ENCODE measurements at regions not wholly inside any gene's neighbourhood (a gene's known extent, or its start where the extent isn't known, plus 50 kb on each side); places are given as distances from the start of the nearest gene placed in this dataset.

DNA sequence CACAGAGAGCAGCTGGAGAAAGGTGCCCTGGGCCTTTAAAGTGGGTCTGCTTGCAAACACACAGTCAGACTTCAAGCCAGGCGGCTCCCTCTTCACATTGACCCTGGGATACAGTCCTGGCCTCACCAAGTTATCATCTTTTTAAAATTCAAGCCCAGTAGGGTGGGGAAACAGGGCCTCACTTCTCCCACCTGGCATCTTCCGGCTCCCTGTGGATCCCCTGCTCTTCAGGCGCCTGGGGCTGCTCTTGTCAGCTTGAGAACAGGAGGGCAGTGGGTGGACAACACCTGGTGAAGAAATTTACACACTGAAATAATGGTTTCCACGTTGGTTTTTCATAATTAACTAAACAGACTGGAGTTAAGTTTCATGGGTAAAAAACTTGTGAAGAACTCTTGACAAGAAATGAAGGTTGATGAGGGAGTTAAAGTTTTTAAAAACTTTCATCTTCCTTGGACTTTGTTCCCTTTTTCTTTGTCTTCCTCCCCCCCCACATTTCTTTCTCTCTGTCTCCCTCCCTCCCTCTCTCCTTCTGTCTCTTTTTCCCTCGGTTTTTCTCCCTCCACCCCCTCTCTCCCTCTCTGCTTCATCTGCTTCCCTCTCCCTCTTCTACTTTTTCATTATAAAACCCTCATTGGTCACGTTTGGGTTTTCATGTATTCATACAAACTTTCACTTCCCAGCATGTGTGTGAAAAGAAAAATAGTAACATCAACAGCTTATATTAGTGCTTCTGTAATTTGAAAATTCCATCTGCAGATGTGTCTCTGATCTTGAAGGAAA is 219.6 kb downstream of the DMRT2 start:
- no peak for DNase-seq

DNA sequence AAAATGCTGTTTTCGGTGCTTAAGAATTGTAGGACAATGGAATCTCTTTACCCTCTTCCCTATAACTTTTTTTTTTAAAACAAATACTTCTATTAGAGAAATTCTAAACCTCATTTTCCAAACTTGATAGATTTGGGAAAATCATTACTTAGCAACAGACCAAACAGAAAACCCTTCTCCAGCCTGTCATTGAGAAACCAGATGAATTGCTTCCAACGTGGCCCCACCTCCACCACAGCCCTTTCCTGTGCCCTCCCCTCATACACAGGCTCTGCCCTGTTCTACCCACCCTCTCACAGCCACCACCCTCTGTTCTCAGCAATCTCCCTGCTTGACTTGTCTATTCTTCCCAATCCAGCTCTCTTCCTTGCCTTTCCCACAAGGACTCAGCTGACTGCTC is 221.2 kb downstream of the DMRT2 start:
- no peak for DNase-seq

DNA sequence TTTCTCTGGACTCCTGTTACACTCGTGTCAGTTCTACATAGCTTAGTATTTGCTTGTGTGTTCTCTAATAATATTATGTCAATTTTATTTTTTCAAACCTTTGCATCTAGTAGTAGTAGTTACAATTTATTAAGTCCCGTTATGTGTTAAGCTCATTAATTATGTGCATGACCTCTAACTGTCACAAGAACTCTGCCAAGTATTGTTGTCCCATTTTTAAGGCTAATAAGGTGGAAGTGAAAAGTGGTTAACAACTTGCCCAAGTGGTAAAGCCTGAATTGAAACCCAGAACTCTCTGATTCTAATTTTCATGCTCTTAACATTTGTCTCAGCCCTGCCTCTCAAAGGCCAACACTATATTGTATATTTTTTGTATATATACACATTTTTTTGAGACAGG is 221.6 kb downstream of the DMRT2 start:
- DNase-seq = no peak

DNA sequence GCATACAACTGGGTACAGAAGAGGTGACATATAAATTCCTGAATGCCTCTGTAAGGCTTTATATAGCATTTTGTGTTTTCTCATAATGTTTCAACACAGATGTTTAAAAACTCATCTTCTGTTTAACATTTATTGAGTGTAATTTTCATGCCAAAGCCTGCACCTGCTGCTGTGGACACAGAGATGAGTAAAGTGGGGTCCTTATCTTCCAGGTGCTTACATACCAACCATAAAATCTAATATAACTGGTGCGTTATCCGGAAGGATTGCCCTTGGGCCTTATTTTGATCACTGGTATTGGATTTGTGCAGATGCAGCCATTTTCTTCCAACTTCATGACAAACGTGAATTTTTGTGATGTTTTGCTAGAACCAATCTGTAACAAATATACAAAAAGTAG is 222.3 kb downstream of the DMRT2 start:
- no peak for DNase-seq

DNA sequence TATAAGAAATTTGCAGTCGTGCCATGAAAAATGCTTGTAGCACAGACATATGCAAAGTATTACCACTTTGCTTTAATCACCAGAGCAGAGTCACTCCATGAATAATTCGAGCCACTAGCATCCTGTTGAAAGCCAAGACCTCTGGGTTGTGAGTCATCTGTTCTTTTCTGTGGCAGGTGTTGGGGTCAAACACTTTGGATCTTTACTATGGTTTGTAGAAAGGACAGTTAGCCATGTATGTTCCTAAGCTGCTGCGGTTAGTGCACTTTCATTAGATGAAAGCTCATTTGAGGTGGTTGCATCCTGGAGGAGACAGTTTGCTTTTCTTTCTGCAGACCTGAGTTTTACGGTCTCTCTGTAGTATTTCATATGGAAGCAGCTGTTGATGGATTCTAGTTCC is 223.7 kb downstream of the DMRT2 start:
- DNase-seq = no peak

DNA sequence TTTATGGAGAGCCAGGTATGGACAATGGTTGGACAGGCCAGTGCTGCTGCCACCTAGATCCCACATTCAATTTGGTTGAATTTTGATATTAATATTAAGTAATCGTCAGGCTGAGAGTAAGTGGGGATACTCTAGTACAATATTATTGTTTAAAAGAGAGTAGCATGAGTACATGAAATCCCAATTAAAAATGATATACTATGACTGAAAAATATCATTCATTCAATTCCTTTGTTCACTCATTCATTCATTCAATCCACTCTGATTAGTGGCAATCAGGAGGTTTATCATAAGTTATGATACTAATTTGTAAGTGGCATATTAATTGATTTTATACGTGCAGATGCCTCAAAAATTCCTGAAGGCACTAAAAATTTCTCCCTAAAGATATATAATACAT is 224.2 kb downstream of the DMRT2 start:
- no peak for DNase-seq

DNA sequence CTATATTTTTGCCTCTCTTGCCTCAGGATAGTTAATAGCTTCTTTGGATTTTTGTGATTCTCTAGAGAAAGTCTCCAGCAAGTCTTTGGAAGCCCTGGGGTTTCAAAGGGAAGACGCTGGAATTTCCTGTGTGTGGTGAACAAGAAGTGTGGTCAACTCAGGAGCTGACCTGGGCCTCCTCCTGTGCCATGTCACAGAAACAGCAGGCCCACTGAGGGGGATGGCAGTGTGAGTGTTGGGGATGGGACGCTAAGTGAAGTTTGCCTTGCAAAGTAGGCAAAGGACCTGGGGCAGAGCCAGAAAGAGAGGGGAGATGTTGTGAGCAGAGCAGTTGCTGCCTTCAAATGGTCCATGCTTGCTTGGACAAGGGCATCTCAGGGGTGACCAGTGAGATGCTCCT is 226.3 kb downstream of the DMRT2 start:
- no peak for DNase-seq

DNA sequence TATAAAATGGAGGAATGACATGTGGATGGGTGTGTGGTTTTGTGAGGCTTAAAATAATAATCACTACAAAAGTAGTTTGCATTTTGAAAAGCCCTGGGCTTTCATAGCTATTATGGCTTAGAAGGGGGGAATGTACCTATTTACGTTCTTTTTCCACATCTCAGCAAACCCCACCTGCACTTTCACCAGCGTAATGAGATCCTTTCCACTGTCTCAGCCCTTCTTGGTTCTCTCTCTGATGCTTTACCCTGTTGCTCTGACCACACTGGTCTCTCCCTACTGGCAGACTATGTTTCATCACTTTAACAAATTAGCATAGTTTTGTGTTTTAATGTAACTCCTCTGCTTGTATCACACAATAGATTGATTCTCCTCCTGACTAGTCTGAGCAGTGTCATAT is 234.6 kb downstream of the DMRT2 start:
- no peak for DNase-seq

DNA sequence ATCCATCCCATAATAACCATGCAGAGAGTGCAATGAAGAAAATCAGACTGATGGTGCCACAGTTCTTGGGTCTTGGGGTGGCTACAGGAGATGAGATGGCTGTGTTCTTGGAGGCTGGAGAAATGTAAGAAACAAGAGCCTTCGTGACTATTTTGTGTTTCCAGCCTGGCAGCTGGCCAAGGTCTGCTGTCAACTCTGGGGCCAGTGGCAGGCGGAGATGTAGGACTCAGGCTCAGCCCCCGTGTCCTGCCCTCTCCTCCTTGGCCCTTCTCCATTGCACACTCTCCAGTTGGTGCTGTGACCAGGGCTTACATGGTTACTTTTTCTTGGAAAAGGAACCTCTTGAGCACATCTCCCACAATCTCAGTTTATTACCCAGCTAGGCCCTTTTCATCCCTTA is 235.4 kb downstream of the DMRT2 start:
- DNase-seq = no peak

DNA sequence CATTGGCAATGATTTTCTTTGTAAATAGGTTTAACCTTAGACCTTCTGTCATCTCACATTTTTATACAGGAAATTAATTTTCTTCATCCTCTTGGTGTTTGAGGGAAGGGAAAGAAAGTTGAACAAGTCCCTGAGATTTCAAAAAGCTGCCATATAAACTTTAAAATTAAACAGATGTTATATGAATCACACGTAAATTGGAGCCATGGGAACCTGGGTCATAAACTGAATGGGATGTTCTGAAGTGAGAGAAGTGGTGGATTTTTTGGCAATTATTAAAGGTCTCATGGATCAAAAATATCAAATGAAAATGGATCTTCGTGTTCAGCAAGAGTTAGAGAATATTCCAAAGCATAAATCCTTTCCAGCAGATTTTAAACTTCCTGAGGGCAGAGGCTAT is 242.2 kb downstream of the DMRT2 start:
- DNase-seq = no peak

DNA sequence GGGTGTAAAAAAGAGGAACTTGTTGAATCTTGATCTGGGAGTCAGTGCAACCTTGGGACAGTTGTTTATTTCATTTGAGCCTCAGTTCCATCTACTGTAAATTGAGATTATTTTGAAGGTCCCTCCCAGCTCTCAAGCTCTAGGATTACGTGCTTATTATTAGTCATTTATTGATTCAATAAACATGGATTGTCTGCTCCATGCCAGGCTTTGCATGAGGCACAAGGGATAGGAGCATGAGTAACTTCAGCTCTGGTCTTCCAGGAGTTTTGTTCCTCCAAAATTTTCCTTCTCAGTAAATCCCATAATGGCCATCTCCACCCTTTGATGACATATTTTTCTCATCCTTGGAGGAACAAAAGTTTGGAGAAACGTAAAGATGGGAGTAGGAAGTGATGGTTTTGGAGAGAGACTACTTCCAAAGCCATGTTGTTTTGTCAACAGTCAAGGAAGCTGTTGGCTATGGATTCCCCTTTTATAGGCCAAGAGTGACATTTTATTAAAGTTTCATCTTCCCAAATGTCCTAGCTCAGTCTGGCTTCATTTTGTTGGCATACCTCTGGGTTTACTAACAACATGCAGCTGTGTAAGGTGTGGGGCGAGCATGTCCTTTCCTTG is 244.6 kb downstream of the DMRT2 start:
- peak in 1 of 4 experiments; percentile 1 for DNase-seq

DNA sequence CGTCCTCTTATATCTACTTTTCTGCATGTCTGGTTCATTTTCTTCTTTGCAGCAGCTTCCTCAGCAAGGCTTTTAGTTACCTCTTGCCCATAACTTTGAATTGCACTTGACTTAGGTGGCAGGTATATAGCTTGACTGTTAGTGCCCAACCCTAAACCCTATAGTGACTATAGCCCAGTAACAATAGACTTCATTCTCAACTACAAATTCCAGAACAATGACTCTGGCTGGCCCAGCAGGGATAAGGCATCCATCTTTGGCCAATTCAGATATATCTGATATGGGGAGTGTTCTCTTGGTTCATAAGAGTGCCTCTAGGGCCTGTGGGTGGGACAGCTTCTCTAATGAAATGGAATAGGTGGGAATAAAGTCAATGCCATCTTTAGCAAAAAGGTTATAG is 246.2 kb downstream of the DMRT2 start:
- no peak for DNase-seq

DNA sequence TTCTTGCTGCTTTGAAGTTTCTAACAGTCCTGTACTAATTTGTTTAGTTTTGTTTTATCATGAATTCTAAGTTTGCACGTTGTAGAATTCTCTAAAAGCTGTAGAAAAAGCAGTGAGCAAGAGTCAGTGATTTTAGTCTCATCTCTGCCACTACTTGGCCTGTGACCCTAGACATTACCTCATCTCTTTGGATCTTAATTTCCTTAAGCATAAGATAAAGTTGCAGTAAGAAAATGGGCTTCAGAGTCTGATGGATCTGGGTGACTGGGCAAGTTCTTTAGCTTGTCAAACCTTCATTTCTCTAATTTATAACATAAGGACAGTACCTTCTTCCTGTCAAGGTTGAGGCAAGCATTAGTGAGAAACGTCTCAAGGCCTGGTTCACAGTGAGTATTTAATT is 247.9 kb downstream of the DMRT2 start:
- no peak for DNase-seq

DNA sequence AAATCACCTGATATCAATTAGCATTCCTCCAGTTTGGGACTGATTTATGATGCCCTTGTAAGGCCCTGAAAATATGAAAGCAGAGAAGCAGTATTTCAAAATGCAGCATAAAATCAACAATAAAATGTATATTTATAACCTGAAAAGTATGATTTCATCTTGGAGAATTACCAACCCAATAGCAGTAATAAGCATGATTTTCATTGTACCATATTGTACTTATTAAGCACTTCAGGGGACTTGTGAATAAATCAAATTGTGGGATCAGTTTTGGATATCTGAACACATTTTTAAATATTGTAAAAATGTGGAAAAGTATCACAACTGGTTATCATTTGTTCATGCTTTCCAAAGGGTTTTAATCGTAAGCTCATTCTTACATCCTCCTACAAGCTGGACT is 250.8 kb downstream of the DMRT2 start:
- no peak for DNase-seq

DNA sequence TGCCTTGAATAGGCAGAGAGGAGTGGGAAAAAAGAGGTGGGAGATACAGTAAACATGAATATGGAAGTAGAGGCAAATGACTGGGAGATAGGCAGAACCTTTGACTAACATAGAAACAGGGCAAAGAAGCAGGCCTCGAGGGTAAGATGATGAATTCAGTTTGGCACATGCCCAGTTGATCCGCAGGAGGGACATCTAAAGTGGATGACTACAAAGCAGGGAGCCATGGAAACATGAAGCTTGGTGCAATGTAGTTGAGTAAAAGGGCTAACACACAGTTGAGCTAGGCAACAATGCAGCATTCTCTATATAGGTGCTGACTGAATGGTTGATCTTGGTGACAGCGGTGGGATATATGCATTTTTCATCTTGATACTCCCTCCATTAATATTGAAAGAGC is 253.8 kb downstream of the DMRT2 start:
- no peak for DNase-seq

DNA sequence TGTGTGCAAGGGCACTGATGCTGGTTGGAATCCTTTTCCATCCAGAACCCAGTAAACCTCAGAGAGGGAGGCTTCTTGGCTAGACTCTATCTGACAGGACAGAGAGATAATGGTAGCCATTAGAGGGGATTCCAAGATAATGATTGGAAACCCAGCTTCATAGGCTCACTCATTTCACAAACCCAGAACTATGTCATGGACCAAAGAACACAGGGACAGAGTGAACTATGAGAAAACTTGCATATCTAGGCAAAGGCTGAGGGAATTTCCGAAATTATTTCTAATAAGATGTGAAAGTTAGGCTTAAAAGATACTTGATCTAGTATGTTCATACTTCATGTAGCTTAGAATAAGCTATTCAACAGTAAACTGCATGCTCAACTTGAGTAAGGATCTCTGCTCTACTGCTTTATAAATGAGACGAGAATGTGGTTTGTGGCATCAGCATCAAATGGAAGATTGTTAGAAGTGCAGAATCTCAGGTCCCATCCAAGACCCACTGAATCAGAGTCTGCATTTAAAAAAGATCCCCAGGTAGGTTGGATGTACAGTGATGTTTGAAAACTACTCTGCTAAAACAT is 261.4 kb downstream of the DMRT2 start:
- DNase-seq = no peak

DNA sequence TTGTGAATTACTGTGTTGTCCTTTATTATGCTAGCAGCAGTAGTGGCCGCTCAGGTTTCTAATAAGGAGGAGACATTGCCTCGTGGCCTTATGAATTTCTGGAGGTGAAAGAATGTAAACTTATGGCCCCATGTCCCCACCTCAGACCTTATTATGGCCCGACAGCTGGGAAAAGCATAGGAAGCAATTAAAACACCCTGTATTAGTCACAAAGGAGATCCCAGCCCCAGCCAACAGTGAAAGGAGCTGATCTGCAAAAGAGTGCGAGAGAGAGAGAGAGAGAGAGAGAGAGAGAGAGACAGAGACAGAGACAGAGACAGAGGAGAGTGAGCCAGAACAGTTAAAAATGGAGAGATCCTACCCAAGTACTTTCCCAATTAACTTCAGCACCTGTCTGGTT is 269.3 kb downstream of the DMRT2 start:
- no peak for DNase-seq

DNA sequence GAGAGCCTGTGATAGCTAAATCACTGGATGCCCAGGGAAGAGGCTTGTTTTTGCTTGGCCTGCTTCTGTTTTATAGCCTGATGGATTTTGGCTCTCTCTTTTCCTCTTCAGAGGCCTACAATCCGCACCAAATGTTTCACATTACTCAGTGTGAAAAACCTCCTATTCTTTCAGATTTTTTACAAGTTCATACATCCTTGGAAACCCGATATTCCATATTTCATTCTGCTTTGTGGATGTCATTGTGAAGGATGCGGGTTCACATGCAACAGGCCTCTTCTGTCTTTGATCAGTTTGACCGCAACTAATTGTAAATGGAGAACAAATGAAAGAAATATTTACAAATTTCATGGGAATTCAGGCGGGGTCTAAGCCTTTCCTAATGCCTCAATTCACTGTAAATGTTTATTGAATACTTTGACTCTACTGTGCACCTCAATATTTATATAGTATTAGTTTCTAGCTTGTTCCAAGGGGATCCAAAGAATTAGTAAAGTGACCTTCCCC is 269.9 kb downstream of the DMRT2 start:
- no peak for DNase-seq

DNA sequence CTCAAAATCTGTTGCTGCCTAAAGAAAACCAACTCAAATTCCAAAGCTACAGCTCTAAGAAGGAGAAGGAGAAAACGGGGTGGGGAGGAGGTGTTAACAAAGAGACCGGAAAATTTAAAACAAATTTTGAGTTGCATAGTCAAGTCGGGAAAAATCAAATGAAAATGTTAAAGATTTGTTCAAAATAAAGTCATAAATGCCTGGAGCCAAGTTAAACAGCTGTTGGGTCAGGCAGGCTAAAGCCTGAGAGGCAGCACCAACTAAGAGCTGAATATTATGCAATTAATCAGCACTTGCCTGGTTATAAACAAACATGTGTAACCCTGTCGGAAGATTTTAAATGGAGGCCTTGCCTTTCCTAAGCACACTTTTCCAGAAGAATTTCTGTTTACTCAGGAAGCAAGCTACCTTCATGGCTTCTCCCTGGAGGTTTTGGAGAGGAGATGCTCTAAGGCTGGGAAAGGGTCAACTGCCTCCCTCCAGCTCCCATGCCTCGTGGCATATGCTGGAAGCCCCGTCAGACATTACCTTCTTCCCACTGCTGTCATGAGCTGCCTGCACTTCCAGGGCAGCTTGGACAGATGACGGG is 270.5 kb downstream of the DMRT2 start:
- DNase-seq = no peak

DNA sequence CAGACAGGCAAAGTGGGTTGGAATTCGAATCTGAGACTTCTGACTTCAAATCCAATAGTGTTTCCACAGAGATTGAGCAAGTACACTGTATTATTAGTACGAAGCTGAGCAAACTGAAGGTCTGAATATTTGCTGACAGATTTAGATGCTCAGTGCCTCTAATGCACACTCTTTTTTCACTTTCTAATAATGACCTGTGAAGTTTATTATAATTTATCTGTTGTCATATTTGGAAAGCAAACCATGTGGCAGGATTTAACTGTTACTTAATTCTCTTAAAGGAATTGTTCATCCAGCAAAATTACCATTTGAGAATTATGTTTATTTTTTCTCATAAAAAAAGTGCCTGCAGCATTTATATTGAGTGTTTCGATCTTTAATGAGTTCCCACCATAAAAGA is 277.3 kb downstream of the DMRT2 start:
- DNase-seq = no peak

DNA sequence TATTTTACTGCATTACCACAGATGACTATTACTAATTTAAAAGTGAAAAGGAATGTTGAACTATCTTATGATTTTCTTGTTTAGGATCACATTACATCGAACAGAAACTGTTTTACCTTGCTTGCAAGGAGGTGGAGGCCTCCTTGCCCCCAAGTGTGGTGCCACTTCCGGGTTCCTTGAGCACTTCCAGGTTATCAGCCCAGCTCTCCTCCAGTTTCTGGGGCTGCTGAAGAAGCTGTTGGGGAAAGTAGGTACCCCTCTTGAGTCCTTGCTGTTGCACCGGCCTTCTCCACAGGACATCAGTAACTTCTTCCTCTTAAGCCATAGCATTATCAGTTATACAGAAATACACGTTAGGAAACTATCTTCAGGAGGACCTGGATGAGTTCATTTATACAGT is 278.2 kb downstream of the DMRT2 start:
- no peak for DNase-seq

DNA sequence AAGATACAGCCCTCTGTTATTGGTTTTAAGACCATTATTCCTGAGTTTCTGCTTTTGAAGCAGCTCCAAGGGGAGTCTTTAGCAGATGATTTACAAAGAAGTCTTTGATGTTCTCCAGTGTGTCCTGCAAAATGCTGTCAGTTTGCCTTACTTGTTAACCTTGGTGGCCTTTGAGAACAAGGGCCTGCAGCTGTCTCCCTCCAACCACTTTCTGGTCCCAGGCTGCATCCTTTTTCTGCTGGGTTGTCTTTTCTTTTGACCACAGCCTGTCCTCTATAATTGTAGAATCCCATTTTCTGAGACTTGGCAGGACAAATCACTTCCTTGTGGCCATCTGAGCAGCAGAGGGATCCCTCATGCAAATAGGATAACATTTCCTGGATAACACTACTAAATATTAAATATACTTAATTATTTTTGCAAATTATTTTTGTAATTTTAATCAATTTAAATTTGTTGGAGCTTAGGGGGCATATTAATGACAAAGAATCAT is 281.4 kb downstream of the DMRT2 start:
- no peak for DNase-seq

DNA sequence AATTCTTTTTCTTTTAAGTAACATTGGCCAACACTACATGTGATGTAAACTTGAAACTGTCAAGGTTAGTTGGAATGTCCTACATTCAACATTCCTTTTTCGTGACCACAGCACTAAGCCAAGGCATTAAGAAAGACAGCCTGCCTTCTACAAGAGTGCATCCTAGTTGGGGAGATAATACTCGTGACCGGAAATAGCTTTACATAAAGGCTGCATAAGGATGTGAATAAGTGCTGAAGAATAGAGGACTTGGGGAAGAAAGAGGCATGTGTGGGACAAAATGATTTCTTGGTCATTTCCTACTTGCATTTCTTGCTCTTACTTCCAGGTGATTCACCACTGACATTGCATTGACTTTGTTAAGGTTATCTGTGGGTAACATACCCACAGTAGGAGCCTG is 282.0 kb downstream of the DMRT2 start:
- no peak for DNase-seq

DNA sequence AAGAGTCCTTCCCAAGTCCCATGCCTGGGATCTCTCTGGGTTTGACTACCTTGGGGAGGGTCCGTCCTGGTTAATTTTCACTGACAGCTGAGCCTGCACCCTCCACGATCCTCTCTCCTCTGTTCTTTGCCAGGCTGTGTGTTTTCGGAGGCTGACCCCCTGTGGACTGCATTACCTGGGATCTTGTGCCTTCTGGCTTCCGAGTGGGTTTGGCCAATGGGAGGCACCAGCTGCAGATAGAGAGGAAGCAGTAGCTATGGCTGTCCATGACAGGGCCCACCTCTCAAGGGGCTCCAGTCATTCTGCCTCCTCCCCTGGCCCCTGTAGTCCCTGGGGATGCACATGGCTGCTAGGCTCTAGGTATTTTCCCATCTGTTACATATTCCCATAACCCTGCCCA is 285.0 kb downstream of the DMRT2 start:
- DNase-seq = no peak
